ENCODE measurements at regions not wholly inside any gene's neighbourhood (a gene's known extent, or its start where the extent isn't known, plus 50 kb on each side); places are given as distances from the start of the nearest gene placed in this dataset.

DNA sequence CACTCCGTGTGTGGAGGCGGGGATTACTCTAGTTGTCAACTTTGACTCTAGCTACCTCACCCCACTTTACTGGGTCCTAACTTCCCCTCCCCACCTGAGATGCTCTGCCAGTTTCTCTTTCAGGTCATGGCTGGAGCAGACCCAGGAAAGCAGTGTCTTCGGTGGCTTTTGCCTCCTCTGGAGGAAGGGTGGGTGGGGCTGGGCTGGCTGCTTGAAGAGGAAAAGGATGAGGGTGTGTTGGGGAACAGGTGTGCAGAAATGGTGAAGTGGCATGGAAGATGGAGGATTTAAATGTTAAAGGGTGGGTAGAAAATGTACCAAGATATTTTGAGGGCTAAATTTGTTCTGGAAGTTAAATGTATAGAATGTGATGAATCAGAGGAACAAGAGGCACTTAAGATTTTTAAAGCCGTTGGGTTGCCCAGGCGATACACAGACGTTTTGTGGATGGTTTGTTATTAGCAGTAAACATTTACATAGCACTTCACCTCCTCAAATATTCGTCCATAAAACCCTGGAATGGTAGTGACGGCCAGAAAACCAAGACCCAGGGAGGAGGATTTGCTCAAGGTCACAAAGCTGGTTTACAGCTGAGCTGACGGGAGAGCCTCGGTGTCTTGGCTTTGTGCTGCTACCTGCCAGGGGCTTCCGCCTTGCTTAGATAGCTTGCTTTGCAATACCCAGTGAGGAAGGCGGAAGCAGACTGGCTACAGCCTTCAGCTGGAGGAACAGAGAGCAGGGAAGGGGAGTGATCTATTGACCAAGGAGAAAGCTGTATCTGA, 72.2 kb upstream of the PRMT8 start:
- TF ChIP-seq ZNF114 (CRISPR knock-in tag; IDR thresholded peaks at IDR 0.05) (no peak), NANOG (IDR thresholded peaks at IDR 0.05; ENCODE audit: borderline replicate concordance) (no peak), ETS1 (IDR thresholded peaks at IDR 0.05) (no peak), STAT1 (IDR thresholded peaks at IDR 0.05; ENCODE audit: unreplicated experiment) (no peak), ZNF462 (CRISPR knock-in tag; IDR thresholded peaks at IDR 0.05) (no peak), POLR2AphosphoS5 (IDR thresholded peaks at IDR 0.05; ENCODE audit: low read depth) (no peak), JUNB (IDR thresholded peaks at IDR 0.05; ENCODE audit: unreplicated experiment) (no peak), EZH2 (IDR thresholded peaks at IDR 0.05; ENCODE audit: low read depth, unreplicated experiment) (no peak), ZNF331 (CRISPR knock-in tag; IDR thresholded peaks at IDR 0.05; ENCODE audit: low read depth) (no peak), EZH2phosphoT487 (IDR thresholded peaks at IDR 0.05; ENCODE audit: unreplicated experiment) (no peak)
- Histone ChIP-seq H3K36me3 (ENCODE audit: insufficient read depth) (no peaks in the 10 kb centered on the region), H3K4me3 (no peak overlapping the region), H3K4me1 (ENCODE audit: insufficient read depth) (peaks cover 23% of the 10 kb centered on the region), H4K20me1 (replicated peaks; ENCODE audit: insufficient read depth) (no peaks in the 10 kb centered on the region; the same call in 1 of the 2 replicates), H3K27ac (ENCODE audit: low read depth) (no peak overlapping the region), H3K4me2 (no peak overlapping the region), H3K9me2 (ENCODE audit: insufficient read depth) (no peaks in the 10 kb centered on the region), H3K27me3 (ENCODE audit: insufficient read depth) (0 out of 2 replicates have a peak, but pooled peaks cover 7% of the 10 kb centered on the region), H3K79me2 (replicated peaks; ENCODE audit: insufficient read depth) (no peaks in the 10 kb centered on the region), H2AFZ (no peak overlapping the region), H3F3A (replicated peaks; ENCODE audit: low read depth) (no peaks in the 10 kb centered on the region)
- peaks cover 17% of the 10 kb centered on the region for H3K36me3 Mint-ChIP-seq (ENCODE audit: low read depth)
- ATAC-seq (no peak), DNase-seq (ENCODE audit: low spot score) (no peak)
- peaks cover 17% of the 10 kb centered on the region for H3K9me3 Mint-ChIP-seq
- no peak overlapping the region for H3K4me3 Mint-ChIP-seq
- H3K27me3 Mint-ChIP-seq (ENCODE audit: insufficient read depth, low read depth, poor library complexity) = peaks cover 16% of the 10 kb centered on the region
- no peak overlapping the region for H3K27ac Mint-ChIP-seq
- peaks cover 25% of the 10 kb centered on the region for H3K4me1 Mint-ChIP-seq

All from GM23338 (cell line).